ENCODE measurements at regions not wholly inside any gene's neighbourhood (a gene's known extent, or its start where the extent isn't known, plus 50 kb on each side); places are given as distances from the start of the nearest gene placed in this dataset.

DNA sequence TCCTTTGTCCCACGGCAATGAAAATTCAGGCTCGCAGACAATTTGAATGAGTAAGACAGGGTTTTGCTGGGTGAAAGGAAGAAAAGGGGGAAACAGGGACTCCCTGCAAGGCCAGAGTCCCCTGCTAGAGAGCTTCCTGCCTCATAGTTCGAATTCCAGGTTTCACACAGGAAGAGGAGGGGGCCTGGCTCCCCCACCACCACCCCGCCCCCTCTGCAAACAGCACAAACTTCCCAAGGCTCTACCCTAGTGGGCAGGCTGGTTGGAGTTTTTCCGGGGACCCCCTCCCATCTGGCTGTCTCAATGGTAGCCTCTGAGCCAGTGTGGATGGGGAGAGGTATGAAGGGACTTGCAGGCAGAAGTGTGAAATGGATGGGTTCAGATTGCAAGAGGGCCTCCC lies 57.4 kb upstream of the NEBL start:
- no peak overlapping the region for H3K4me3 ChIP-seq
- no peaks in the 10 kb centered on the region for H3K36me3 ChIP-seq
- 72 to 84% (median 76%) methylated on average over 5 of the region's 5 CpGs for WGBS, 5 donors
- peaks cover 0 to 5% (median 0%) of the 10 kb centered on the region in 8 donors for H3K9me3 ChIP-seq
- TF ChIP-seq, protein P1, sequence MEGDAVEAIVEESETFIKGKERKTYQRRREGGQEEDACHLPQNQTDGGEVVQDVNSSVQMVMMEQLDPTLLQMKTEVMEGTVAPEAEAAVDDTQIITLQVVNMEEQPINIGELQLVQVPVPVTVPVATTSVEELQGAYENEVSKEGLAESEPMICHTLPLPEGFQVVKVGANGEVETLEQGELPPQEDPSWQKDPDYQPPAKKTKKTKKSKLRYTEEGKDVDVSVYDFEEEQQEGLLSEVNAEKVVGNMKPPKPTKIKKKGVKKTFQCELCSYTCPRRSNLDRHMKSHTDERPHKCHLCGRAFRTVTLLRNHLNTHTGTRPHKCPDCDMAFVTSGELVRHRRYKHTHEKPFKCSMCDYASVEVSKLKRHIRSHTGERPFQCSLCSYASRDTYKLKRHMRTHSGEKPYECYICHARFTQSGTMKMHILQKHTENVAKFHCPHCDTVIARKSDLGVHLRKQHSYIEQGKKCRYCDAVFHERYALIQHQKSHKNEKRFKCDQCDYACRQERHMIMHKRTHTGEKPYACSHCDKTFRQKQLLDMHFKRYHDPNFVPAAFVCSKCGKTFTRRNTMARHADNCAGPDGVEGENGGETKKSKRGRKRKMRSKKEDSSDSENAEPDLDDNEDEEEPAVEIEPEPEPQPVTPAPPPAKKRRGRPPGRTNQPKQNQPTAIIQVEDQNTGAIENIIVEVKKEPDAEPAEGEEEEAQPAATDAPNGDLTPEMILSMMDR (IDR thresholded peaks at IDR 0.05 in 8 of 11, conservative IDR thresholded peaks at IDR 0.05 in 3 of 11) = no peak
- TF ChIP-seq POLR2A (IDR thresholded peaks at IDR 0.05) = no peak
- no peak for TF ChIP-seq POLR2AphosphoS5 (IDR thresholded peaks at IDR 0.05)
- no peaks in the 10 kb centered on the region for H3K27me3 ChIP-seq (replicated peaks in 1 of 7)
- no peak overlapping the region for H3K27ac ChIP-seq
- no peaks in the 10 kb centered on the region for H3K4me1 ChIP-seq
- intact Hi-C loops (cut with DNase I; ENCODE audit: low total_unique reads) = no loop called here
- no peak for DNase-seq

DNA sequence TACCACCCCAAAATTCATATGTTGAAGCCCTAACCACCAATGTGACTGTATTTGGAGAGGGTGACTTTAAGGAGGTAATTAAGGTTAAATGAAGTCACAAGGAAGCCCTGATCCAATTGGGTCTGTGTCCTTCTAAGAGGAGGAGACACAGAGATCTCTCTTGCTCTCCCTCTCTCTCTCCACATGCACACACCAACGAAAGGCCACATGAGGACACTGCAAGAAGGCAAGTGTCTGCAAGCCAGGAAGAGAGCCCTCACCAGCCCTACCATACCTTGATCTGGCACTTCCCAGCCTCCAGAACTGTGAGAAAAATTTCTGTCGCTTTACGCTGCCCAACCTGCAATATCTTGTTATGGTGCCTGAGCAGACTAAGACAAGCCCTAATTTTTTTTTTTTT lies 56.0 kb upstream of the NEBL start:
- 84 to 95% (median 89%) methylated on average over 3 of the region's 3 CpGs for WGBS, 5 donors
- Histone ChIP-seq H3K4me3 (no peak overlapping the region), H3K4me1 (no peaks in the 10 kb centered on the region), H3K36me3 (no peaks in the 10 kb centered on the region), H3K27ac (no peak overlapping the region), H3K27me3 (replicated peaks in 1 of 7) (no peaks in the 10 kb centered on the region), H3K9me3 (peaks cover 0 to 5% (median 0%) of the 10 kb centered on the region in 8 donors)
- intact Hi-C loops (cut with DNase I; ENCODE audit: low total_unique reads) = no loop called here
- no peak for DNase-seq
- TF ChIP-seq, protein P1 (IDR thresholded peaks at IDR 0.05 in 8 of 11, conservative IDR thresholded peaks at IDR 0.05 in 3 of 11) = no peak
- TF ChIP-seq POLR2A (IDR thresholded peaks at IDR 0.05) = no peak
- no peak for TF ChIP-seq POLR2AphosphoS5 (IDR thresholded peaks at IDR 0.05)

DNA sequence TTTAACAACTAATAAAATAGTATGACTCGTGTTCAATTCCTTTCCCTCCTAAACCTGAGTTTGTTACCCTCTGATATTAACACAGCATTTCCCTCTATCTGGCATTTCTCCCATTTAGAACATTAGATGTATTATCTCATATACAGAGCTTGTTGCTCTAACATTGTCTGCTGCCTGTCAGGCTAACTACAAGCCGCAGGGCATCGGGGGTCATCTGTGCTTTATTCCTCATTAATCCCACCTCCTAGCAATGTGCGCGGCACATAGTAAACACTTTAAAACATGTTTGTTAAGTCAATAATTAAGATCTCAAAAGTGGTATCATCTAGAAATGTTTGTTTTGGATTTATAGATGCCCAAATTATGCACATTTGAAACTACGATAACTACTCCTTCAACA lies 52.9 kb upstream of the NEBL start:
- intact Hi-C loops (cut with DNase I; ENCODE audit: low total_unique reads) = no loop called here
- no peak for TF ChIP-seq POLR2A (IDR thresholded peaks at IDR 0.05)
- no peak for TF ChIP-seq POLR2AphosphoS5 (IDR thresholded peaks at IDR 0.05)
- TF ChIP-seq, protein P1 (IDR thresholded peaks at IDR 0.05 in 8 of 11, conservative IDR thresholded peaks at IDR 0.05 in 3 of 11) = no peak
- H3K4me1 ChIP-seq = no peaks in the 10 kb centered on the region
- H3K4me3 ChIP-seq = no peak overlapping the region
- WGBS, 5 donors = 80 to 84% (median 83%) methylated on average over 6 of the region's 6 CpGs
- no peaks in the 10 kb centered on the region for H3K36me3 ChIP-seq
- no peak for DNase-seq
- H3K27ac ChIP-seq = no peak overlapping the region
- peaks cover 0 to 5% (median 0%) of the 10 kb centered on the region in 8 donors for H3K9me3 ChIP-seq
- no peaks in the 10 kb centered on the region for H3K27me3 ChIP-seq (replicated peaks in 1 of 7)

DNA sequence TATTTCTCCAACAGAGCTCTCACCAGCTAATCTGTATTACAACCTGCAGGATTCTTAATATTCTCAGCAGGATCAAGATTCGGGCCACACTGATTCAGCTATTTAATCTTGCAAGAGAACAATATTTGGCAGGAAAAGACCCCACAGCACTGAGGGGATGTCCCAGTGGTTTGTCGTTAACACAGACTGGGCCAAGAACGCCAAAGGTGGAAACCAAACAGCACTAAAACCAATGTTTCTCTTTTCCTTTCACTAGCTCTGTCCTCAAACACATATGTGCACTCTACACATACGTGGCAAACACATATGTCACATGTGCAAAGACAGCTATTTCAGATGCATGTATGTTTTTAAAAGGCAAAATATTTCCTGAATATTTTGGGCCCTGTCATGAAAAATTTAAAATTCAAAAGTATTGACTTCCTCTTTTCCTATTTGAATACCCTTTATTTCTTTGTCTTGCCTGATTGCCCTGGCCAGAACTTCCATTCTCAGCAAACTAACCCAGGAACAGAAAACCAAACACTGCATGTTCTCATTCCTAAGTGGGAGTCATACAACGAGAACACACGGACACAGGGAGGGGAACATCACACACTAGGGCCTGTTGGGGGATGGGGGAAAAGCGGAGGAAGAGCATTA lies 51.7 kb upstream of the NEBL start:
- intact Hi-C loops (cut with DNase I; ENCODE audit: low total_unique reads) = no loop called here
- Histone ChIP-seq H3K27ac (no peak overlapping the region), H3K4me1 (no peaks in the 10 kb centered on the region), H3K27me3 (replicated peaks in 1 of 7) (no peaks in the 10 kb centered on the region), H3K36me3 (no peaks in the 10 kb centered on the region), H3K9me3 (no peaks in the 10 kb centered on the region), H3K4me3 (peak overlapping the region in 2 of 8 donors; percentile 15 to 38)
- TF ChIP-seq, protein P1 (IDR thresholded peaks at IDR 0.05 in 8 of 11, conservative IDR thresholded peaks at IDR 0.05 in 3 of 11) = no peak
- TF ChIP-seq POLR2A (IDR thresholded peaks at IDR 0.05) (no peak), POLR2AphosphoS5 (IDR thresholded peaks at IDR 0.05) (no peak)
- DNase-seq = no peak
- WGBS, 5 donors = 52 to 65% (median 58%) methylated on average over 7 of the region's 7 CpGs

Small RNA genes lying in the stretch of these regions (small RNA-seq; reads per million reads assigned to genes)
- gene AL158209.2 (0 reads per million in 4 donors), gene RF00017 (0 reads per million in 4 donors), gene RNU6-15P (0 reads per million in 4 donors)
